ENCODE measurements at regions not wholly inside any gene's neighbourhood (a gene's known extent, or its start where the extent isn't known, plus 50 kb on each side); places are given as distances from the start of the nearest gene placed in this dataset.

- intact Hi-C loops (cut with DNase I; ENCODE audit: low total_unique reads): no loop called here
- no peaks in the 10 kb centered on the region for H3K27me3 ChIP-seq
- 79 to 80% methylated on average over 3 of the region's 3 CpGs for WGBS, 2 donors (ENCODE audit: low coverage in 1 of 2)
- in situ Hi-C loops (cut with MboI; ENCODE audit: low pct_ligation_motif_present in 1 of 4, low pct_unique_long_range_greater_than_20kb in 1 of 4, low sequenced_read_pairs in 3 of 4): no loop called here
- no peak overlapping the region for H3K4me3 ChIP-seq
- TF ChIP-seq POLR2A (IDR thresholded peaks at IDR 0.05): no peak
- no peak for TF ChIP-seq POLR2AphosphoS5 (IDR thresholded peaks at IDR 0.05)
- TF ChIP-seq EP300 (IDR thresholded peaks at IDR 0.05; ENCODE audit: low read depth): no peak
- TF ChIP-seq CTCF (IDR thresholded peaks at IDR 0.05): no peak
- DNase-seq: no peak
- H3K4me1 ChIP-seq: no peaks in the 10 kb centered on the region
- no peaks in the 10 kb centered on the region for H3K9me3 ChIP-seq
- H3K36me3 ChIP-seq: no peaks in the 10 kb centered on the region
- no peak overlapping the region for H3K27ac ChIP-seq
Measured at GRCh38 chr2:220987839-220988238, 584.3 kb downstream of the EPHA4 start.

- in situ Hi-C loops (cut with MboI; ENCODE audit: low pct_ligation_motif_present in 1 of 4, low pct_unique_long_range_greater_than_20kb in 1 of 4, low sequenced_read_pairs in 3 of 4): no loop called here
- no peaks in the 10 kb centered on the region for H3K9me3 ChIP-seq
- no peaks in the 10 kb centered on the region for H3K36me3 ChIP-seq
- H3K27ac ChIP-seq: no peak overlapping the region
- no peaks in the 10 kb centered on the region for H3K27me3 ChIP-seq
- intact Hi-C loops (cut with DNase I; ENCODE audit: low total_unique reads): no loop called here
- no peak overlapping the region for H3K4me3 ChIP-seq
- no peaks in the 10 kb centered on the region for H3K4me1 ChIP-seq
- DNase-seq: no peak
- TF ChIP-seq CTCF (IDR thresholded peaks at IDR 0.05): no peak
- no peak for TF ChIP-seq POLR2AphosphoS5 (IDR thresholded peaks at IDR 0.05)
- TF ChIP-seq POLR2A (IDR thresholded peaks at IDR 0.05): no peak
- no peak for TF ChIP-seq EP300 (IDR thresholded peaks at IDR 0.05; ENCODE audit: low read depth)
Measured at GRCh38 chr2:220991972-220992371, 580.1 kb downstream of the EPHA4 start.

- in situ Hi-C loops (cut with MboI; ENCODE audit: low pct_ligation_motif_present in 1 of 4, low pct_unique_long_range_greater_than_20kb in 1 of 4, low sequenced_read_pairs in 3 of 4) (no loop called here), intact Hi-C loops (cut with DNase I; ENCODE audit: low total_unique reads) (no loop called here)
- no peak for TF ChIP-seq POLR2A (IDR thresholded peaks at IDR 0.05)
- TF ChIP-seq POLR2AphosphoS5 (IDR thresholded peaks at IDR 0.05): no peak
- TF ChIP-seq EP300 (IDR thresholded peaks at IDR 0.05; ENCODE audit: low read depth): no peak
- no peak for TF ChIP-seq CTCF (IDR thresholded peaks at IDR 0.05)
Measured at GRCh38 chr2:220994846-220995245, 577.3 kb downstream of the EPHA4 start.

GRCh38 chr2:220995581-220995980 lies 576.5 kb downstream of the EPHA4 start:
- in situ Hi-C loops (cut with MboI; ENCODE audit: low pct_ligation_motif_present in 1 of 4, low pct_unique_long_range_greater_than_20kb in 1 of 4, low sequenced_read_pairs in 3 of 4): no loop called here
- 82 to 88% methylated on average over 2 of the region's 2 CpGs for WGBS, 2 donors (ENCODE audit: low coverage in 1 of 2)
- no peak for DNase-seq

More at GRCh38 chr2:220994846-220995245, 577.3 kb downstream of the EPHA4 start:
- WGBS, 2 donors (ENCODE audit: low coverage in 1 of 2): 59 to 67% methylated on average over 3 of the region's 3 CpGs
- Histone ChIP-seq H3K4me1 (no peaks in the 10 kb centered on the region), H3K27ac (no peak overlapping the region), H3K4me3 (no peak overlapping the region), H3K9me3 (no peaks in the 10 kb centered on the region), H3K27me3 (no peaks in the 10 kb centered on the region), H3K36me3 (no peaks in the 10 kb centered on the region)
- no peak for DNase-seq

More at GRCh38 chr2:220995581-220995980, 576.5 kb downstream of the EPHA4 start:
- Histone ChIP-seq H3K36me3 (no peaks in the 10 kb centered on the region), H3K27ac (no peak overlapping the region), H3K4me1 (no peaks in the 10 kb centered on the region), H3K4me3 (no peak overlapping the region), H3K27me3 (no peaks in the 10 kb centered on the region), H3K9me3 (no peaks in the 10 kb centered on the region)
- intact Hi-C loops (cut with DNase I; ENCODE audit: low total_unique reads): no loop called here
- TF ChIP-seq POLR2AphosphoS5 (IDR thresholded peaks at IDR 0.05) (no peak), CTCF (IDR thresholded peaks at IDR 0.05) (no peak), EP300 (IDR thresholded peaks at IDR 0.05; ENCODE audit: low read depth) (no peak), POLR2A (IDR thresholded peaks at IDR 0.05) (no peak)

Data from transverse colon (tissue), 4 donors.